Left lung (tissue), 4 donors: ENCODE measurements at regions not wholly inside any gene's neighbourhood (a gene's known extent, or its start where the extent isn't known, plus 50 kb on each side); places are given as distances from the start of the nearest gene placed in this dataset.
A peak's percentile ranks its signal among the peaks of the same experiment; 100 is the strongest.

Source experiments
- ATAC-seq: fragments of 200-7000 bp; cut with Tn5 transposase; one replicate; pipeline ENCODE4 v1.9.1; 2020; ENCODE audit warnings: moderate library complexity
- DNase-seq, 4 donors: peaks; one replicate each; pipeline ENCODE4 v3.0.0-alpha.2; 2013 to 2020
- H3K27ac ChIP-seq, 2 donors: fragments of 200-600 bp; sonication (generic) in 1 of 2; one replicate each; pipeline versions ENCODE4 v1.5.0 to v1.8.0; 2020 to 2021
- H3K27me3 ChIP-seq, 2 donors: fragments of 200-600 bp; sonication (generic) in 1 of 2; one replicate each; pipeline versions ENCODE4 v1.5.0 to v1.8.0; 2020 to 2021
- H3K36me3 ChIP-seq, 2 donors: fragments of 200-600 bp; sonication (generic) in 1 of 2; one replicate each; pipeline versions ENCODE4 v1.5.0 to v1.8.0; 2020 to 2021
- H3K4me1 ChIP-seq, 2 donors: fragments of 200-600 bp; one replicate each; pipeline ENCODE4 v1.8.0; 2021
- H3K4me3 ChIP-seq, 2 donors: fragments of 200-600 bp; sonication (generic) in 1 of 2; one replicate each; pipeline versions ENCODE4 v1.5.0 to v1.8.0; 2020 to 2021; ENCODE audit warnings: mild to moderate bottlenecking in 1 of 2
- H3K9me3 ChIP-seq, 2 donors: fragments of 200-600 bp; sonication (generic) in 1 of 2; one replicate each; pipeline versions ENCODE4 v1.5.0 to v1.8.0; 2020 to 2021
- CTCF ChIP-seq, 2 donors: fragments of 200-600 bp; sonication (generic) in 1 of 2; IDR thresholded peaks; one replicate each; pipeline versions ENCODE4 v1.5.0 to v1.8.0; 2021; ENCODE audit warnings: antibody characterized with exemption in 2 of 2
- intact Hi-C, 2 donors: fragments of 100-400 bp; cut with DNase I; formaldehyde crosslinking; loops; one replicate each; pipeline versions ENCODE4 v1.11.2 to v1.14.2; 2022
- donor health status: DM: no; HTN: yes; CAD: no.
- donor health status: DM: no; HTN: no; CAD: no.

- ATAC-seq (no peak), DNase-seq (no peak)
- TF ChIP-seq CTCF (IDR thresholded peaks at IDR 0.05): no peak
- no peak overlapping the region for H3K27ac ChIP-seq
- no peak overlapping the region for H3K4me3 ChIP-seq
- no peaks in the 10 kb centered on the region for H3K36me3 ChIP-seq
- no peaks in the 10 kb centered on the region for H3K27me3 ChIP-seq
- intact Hi-C loops: no loop called here
- no peaks in the 10 kb centered on the region for H3K9me3 ChIP-seq
- no peaks in the 10 kb centered on the region for H3K4me1 ChIP-seq
Observed at GRCh38 chrX:22795671-22796070, 204.1 kb upstream of the DDX53 start.

GRCh38 chrX:22800360-22800759 is 199.4 kb upstream of the DDX53 start:
- no peak overlapping the region for H3K27ac ChIP-seq
- no peak overlapping the region for H3K4me3 ChIP-seq
- ATAC-seq (peak; percentile 47), DNase-seq (no peak)
- no peak for TF ChIP-seq CTCF (IDR thresholded peaks at IDR 0.05)
- H3K27me3 ChIP-seq: no peaks in the 10 kb centered on the region
- H3K36me3 ChIP-seq: no peaks in the 10 kb centered on the region
- no peaks in the 10 kb centered on the region for H3K4me1 ChIP-seq
- H3K9me3 ChIP-seq: no peaks in the 10 kb centered on the region
- intact Hi-C loops: no loop called here

- no peak for ATAC-seq
- Histone ChIP-seq H3K27ac (no peak overlapping the region), H3K36me3 (no peaks in the 10 kb centered on the region), H3K9me3 (no peaks in the 10 kb centered on the region), H3K27me3 (no peaks in the 10 kb centered on the region), H3K4me1 (no peaks in the 10 kb centered on the region), H3K4me3 (no peak overlapping the region)
- no peak for DNase-seq
- intact Hi-C loops: no loop called here
- no peak for TF ChIP-seq CTCF (IDR thresholded peaks at IDR 0.05)
Observed at GRCh38 chrX:22800806-22801205, 199.0 kb upstream of the DDX53 start.

- no peaks in the 10 kb centered on the region for H3K36me3 ChIP-seq
- no peaks in the 10 kb centered on the region for H3K4me1 ChIP-seq
- intact Hi-C loops: no loop called here
- DNase-seq (no peak), ATAC-seq (no peak)
- H3K4me3 ChIP-seq: no peak overlapping the region
- no peak overlapping the region for H3K27ac ChIP-seq
- no peaks in the 10 kb centered on the region for H3K27me3 ChIP-seq
- H3K9me3 ChIP-seq: no peaks in the 10 kb centered on the region
- no peak for TF ChIP-seq CTCF (IDR thresholded peaks at IDR 0.05)
Observed at GRCh38 chrX:22803353-22803752, 196.4 kb upstream of the DDX53 start.

GRCh38 chrX:22810876-22811275 is 188.9 kb upstream of the DDX53 start:
- Histone ChIP-seq H3K36me3 (no peaks in the 10 kb centered on the region), H3K27me3 (no peaks in the 10 kb centered on the region), H3K9me3 (no peaks in the 10 kb centered on the region), H3K4me3 (no peak overlapping the region), H3K4me1 (no peaks in the 10 kb centered on the region), H3K27ac (no peak overlapping the region)
- DNase-seq (no peak), ATAC-seq (no peak)
- intact Hi-C loops: no loop called here
- no peak for TF ChIP-seq CTCF (IDR thresholded peaks at IDR 0.05)
